Breast epithelium (tissue), 4 donors: ENCODE measurements at regions not wholly inside any gene's neighbourhood (a gene's known extent, or its start where the extent isn't known, plus 50 kb on each side); places are given as distances from the start of the nearest gene placed in this dataset.

Source experiments
- DNase-seq, 2 donors: peaks; one replicate each; pipeline ENCODE4 v3.0.0-alpha.2; 2019; ENCODE audit warnings: low spot score in 2 of 2
- H3K27ac ChIP-seq, 2 donors: fragments of 200-600 bp; sonication (generic) in 1 of 2; one replicate each; pipeline ENCODE4 v1.5.1; 2016 to 2019; ENCODE audit warnings: mild to moderate bottlenecking in 1 of 2
- H3K27me3 ChIP-seq, 2 donors: fragments of 200-600 bp; sonication (generic) in 1 of 2; one replicate each; pipeline versions ENCODE4 v1.5.1 to v1.6.0; 2017 to 2019; ENCODE audit warnings: control low read depth in 1 of 2, mild to moderate bottlenecking in 1 of 2
- H3K36me3 ChIP-seq: fragments of 200-600 bp; one replicate; pipeline ENCODE4 v1.5.1; 2019
- H3K4me1 ChIP-seq, 2 donors: fragments of 200-600 bp; sonication (generic); one replicate each; pipeline ENCODE4 v1.5.1; 2016 to 2019; ENCODE audit warnings: control low read depth in 1 of 2
- H3K4me3 ChIP-seq, 3 donors: fragments of 200-600 bp; sonication (generic); 1 replicate in 2 of 3; 2 replicates in 1 of 3; pipeline ENCODE4 v1.5.1; 2016 to 2019; ENCODE audit warnings: mild to moderate bottlenecking in 3 of 3, moderate library complexity in 2 of 3
- H3K9me3 ChIP-seq, 2 donors: fragments of 200-600 bp; sonication (generic) in 1 of 2; one replicate each; pipeline ENCODE4 v1.5.1; 2016 to 2019; ENCODE audit warnings: control low read depth in 1 of 2
- POLR2A ChIP-seq: fragments of 450-650 bp; IDR thresholded peaks from one replicate; pipeline ENCODE4 v1.6.1; 2016; ENCODE audit warnings: antibody characterized with exemption, mild to moderate bottlenecking, moderate library complexity
- POLR2AphosphoS5 ChIP-seq, 3 donors: sonication (generic); formaldehyde crosslinking; IDR thresholded peaks; one replicate each; pipeline ENCODE4 v1.6.1; 2017; ENCODE audit warnings: antibody characterized with exemption in 3 of 3
- intact Hi-C: fragments of 100-400 bp; cut with DNase I; formaldehyde crosslinking; loops from one replicate; pipeline ENCODE4 v1.15.1; 2023; ENCODE audit warnings: low total_unique reads
- TF ChIP-seq, protein P1 (sequence below), 3 donors: fragments of 450-650 bp; IDR thresholded peaks; one replicate each; pipeline ENCODE4 v1.5.1; 2016 to 2017; ENCODE audit warnings: antibody characterized with exemption in 3 of 3, mild to moderate bottlenecking in 3 of 3, moderate library complexity in 3 of 3

GRCh38 chr9:118023644-118024043 lies 319.4 kb downstream of the TLR4 start:
- H3K9me3 ChIP-seq: no peaks in the 10 kb centered on the region
- TF ChIP-seq, protein P1, sequence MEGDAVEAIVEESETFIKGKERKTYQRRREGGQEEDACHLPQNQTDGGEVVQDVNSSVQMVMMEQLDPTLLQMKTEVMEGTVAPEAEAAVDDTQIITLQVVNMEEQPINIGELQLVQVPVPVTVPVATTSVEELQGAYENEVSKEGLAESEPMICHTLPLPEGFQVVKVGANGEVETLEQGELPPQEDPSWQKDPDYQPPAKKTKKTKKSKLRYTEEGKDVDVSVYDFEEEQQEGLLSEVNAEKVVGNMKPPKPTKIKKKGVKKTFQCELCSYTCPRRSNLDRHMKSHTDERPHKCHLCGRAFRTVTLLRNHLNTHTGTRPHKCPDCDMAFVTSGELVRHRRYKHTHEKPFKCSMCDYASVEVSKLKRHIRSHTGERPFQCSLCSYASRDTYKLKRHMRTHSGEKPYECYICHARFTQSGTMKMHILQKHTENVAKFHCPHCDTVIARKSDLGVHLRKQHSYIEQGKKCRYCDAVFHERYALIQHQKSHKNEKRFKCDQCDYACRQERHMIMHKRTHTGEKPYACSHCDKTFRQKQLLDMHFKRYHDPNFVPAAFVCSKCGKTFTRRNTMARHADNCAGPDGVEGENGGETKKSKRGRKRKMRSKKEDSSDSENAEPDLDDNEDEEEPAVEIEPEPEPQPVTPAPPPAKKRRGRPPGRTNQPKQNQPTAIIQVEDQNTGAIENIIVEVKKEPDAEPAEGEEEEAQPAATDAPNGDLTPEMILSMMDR (IDR thresholded peaks at IDR 0.05): no peak
- TF ChIP-seq POLR2AphosphoS5 (IDR thresholded peaks at IDR 0.05): no peak
- TF ChIP-seq POLR2A: no peak
- no peaks in the 10 kb centered on the region for H3K36me3 ChIP-seq
- intact Hi-C loops: no loop called here
- H3K4me3 ChIP-seq: no peak overlapping the region
- no peak for DNase-seq
- H3K27ac ChIP-seq: no peak overlapping the region
- H3K27me3 ChIP-seq: no peaks in the 10 kb centered on the region
- no peaks in the 10 kb centered on the region for H3K4me1 ChIP-seq

- no peaks in the 10 kb centered on the region for H3K27me3 ChIP-seq
- intact Hi-C loops: no loop called here
These were observed 324.0 kb downstream of the TLR4 start for GRCh38 chr9:118028225-118028624.

DNA sequence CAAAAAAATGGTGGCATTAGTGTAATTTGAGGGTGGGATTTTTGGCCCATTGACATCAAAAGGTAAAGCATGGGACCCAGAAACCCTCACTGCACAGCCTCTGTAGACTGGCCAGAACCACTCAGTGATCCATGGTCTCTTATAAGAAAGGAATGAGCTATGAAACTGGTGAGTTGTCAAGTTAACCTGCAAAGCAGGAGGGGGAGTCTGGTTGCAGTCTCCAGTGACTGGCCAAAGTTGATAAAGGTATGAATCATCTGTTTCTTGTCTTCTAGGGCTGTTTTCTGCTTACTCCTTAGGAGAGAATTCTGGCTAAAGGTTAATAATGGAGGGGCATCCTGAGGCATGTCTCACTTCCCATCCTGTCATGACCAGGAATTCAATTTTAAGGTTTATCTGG lies 325.2 kb downstream of the TLR4 start:
- Histone ChIP-seq H3K4me1 (no peaks in the 10 kb centered on the region), H3K9me3 (no peaks in the 10 kb centered on the region), H3K4me3 (no peak overlapping the region), H3K36me3 (no peaks in the 10 kb centered on the region), H3K27me3 (no peaks in the 10 kb centered on the region), H3K27ac (no peak overlapping the region)
- no peak for DNase-seq
- intact Hi-C loops: no loop called here
- TF ChIP-seq POLR2AphosphoS5 (IDR thresholded peaks at IDR 0.05): no peak
- no peak for TF ChIP-seq POLR2A
- TF ChIP-seq, protein P1 (IDR thresholded peaks at IDR 0.05): no peak

More at GRCh38 chr9:118028225-118028624, 324.0 kb downstream of the TLR4 start:
- H3K27ac ChIP-seq: no peak overlapping the region
- no peak for DNase-seq
- H3K9me3 ChIP-seq: no peaks in the 10 kb centered on the region
- no peaks in the 10 kb centered on the region for H3K4me1 ChIP-seq
- no peak for TF ChIP-seq POLR2A
- no peak for TF ChIP-seq POLR2AphosphoS5 (IDR thresholded peaks at IDR 0.05)
- TF ChIP-seq, protein P1 (IDR thresholded peaks at IDR 0.05): no peak
- H3K4me3 ChIP-seq: no peak overlapping the region
- H3K36me3 ChIP-seq: no peaks in the 10 kb centered on the region

DNA sequence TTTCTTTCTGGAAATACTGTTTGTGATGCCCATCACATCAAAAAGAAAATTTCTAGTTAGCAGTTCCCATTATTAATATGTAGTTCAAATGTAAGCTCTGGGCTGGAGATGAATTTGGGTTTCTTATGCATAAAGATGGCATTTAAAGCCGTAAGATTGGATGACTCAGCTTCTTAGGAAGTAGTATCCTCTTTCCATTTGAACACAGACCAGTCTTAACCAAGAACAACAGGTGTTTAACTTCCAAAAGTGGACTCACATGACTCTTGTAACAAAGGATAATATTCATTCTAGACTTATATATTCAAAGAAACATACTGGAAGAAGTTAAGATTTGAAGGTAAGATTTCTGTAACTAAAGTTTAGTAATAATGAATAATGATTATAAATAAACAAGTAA lies 330.5 kb downstream of the TLR4 start:
- H3K27ac ChIP-seq: no peak overlapping the region

DNA sequence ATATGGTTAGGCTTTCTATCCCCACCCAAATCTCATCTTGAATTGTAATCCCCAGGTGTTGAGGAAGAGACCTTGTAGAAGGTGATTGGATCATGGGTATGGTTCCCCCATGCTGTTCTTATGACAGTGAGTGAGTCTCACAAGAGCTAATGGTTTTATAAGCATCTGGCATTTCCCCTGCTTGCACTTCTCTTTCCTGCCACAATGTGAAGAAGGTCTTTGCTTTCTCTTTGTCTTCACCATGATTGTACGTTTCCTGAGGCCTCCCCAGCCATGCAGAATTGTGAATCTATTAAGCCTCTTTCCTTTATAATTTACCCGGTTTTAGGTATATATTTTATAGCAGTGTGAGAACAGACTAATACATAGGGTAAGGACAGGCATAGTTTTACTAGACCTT lies 334.5 kb downstream of the TLR4 start:
- Histone ChIP-seq H3K27ac (no peak overlapping the region), H3K4me3 (no peak overlapping the region), H3K27me3 (no peaks in the 10 kb centered on the region), H3K9me3 (no peaks in the 10 kb centered on the region), H3K4me1 (no peaks in the 10 kb centered on the region), H3K36me3 (no peaks in the 10 kb centered on the region)
- TF ChIP-seq, protein P1 (IDR thresholded peaks at IDR 0.05): no peak
- TF ChIP-seq POLR2A (no peak), POLR2AphosphoS5 (IDR thresholded peaks at IDR 0.05) (no peak)
- intact Hi-C loops: no loop called here
- no peak for DNase-seq

More for the DNA sequence above, 330.5 kb downstream of the TLR4 start:
- H3K9me3 ChIP-seq: no peaks in the 10 kb centered on the region
- H3K4me3 ChIP-seq: no peak overlapping the region
- H3K27me3 ChIP-seq: no peaks in the 10 kb centered on the region
- DNase-seq: no peak
- H3K36me3 ChIP-seq: no peaks in the 10 kb centered on the region
- no peaks in the 10 kb centered on the region for H3K4me1 ChIP-seq
- TF ChIP-seq POLR2A (no peak), POLR2AphosphoS5 (IDR thresholded peaks at IDR 0.05) (no peak)
- TF ChIP-seq, protein P1 (IDR thresholded peaks at IDR 0.05): no peak
- intact Hi-C loops: loop anchor here (5.0 kb wide), 1 partner anchor 182 kb away; no protein-coding TSS in a partner anchor
